Panc1 (cell line): ENCODE measurements at regions not wholly inside any gene's neighbourhood (a gene's known extent, or its start where the extent isn't known, plus 50 kb on each side); places are given as distances from the start of the nearest gene placed in this dataset.

Experiments used
- ATAC-seq: fragments of 200-7000 bp; cut with Tn5 transposase; 2 replicates; pipeline ENCODE4 v1.9.1; 2020; ENCODE audit warnings: mild to moderate bottlenecking, moderate library complexity
- BruUV-seq: library from RNA; stranded (reverse); fragments of 400-500 nt; replicated peaks from 2 replicates; lab custom pipeline; 2021; lab: Mats Ljungman, UMichigan
- CTCF ChIA-PET: fragments of 300-600 bp; sonication (Branson Sonifier 250); formaldehyde crosslinking; loops from one replicate; lab custom pipeline; 2022; ENCODE audit warnings: antibody characterized with exemption; lab: Charles Lee
- POLR2A ChIA-PET: fragments of 300-600 bp; sonication (Branson Sonifier 250); formaldehyde crosslinking; loops from one replicate; lab custom pipeline; 2022; ENCODE audit warnings: antibody characterized with exemption; lab: Charles Lee
- DNase-seq: peaks from one replicate; pipeline ENCODE4 v3.0.0-alpha.2; 2010; ENCODE audit warnings: low read depth, low spot score
- H3K27ac ChIP-seq: 2 replicates; pipeline ENCODE4 v1.5.1; 2011; ENCODE audit warnings: mild to moderate bottlenecking, low read length, inconsistent platforms
- H3K27me3 ChIP-seq: fragments of 200-500 bp; sonication (Bioruptor generic); 2 replicates; pipeline ENCODE4 v1.6.0; 2014; ENCODE audit warnings: low read length, inconsistent platforms; ENCODE audit not compliant: control insufficient read depth, insufficient read depth
- H3K36me3 ChIP-seq: fragments of 200-500 bp; sonication (Bioruptor generic); 2 replicates; pipeline ENCODE4 v1.5.1; 2014; ENCODE audit warnings: inconsistent platforms, mild to moderate bottlenecking, low read length, moderate library complexity; ENCODE audit not compliant: control insufficient read depth, insufficient read depth
- H3K4me1 ChIP-seq: 2 replicates; pipeline ENCODE4 v1.5.1; 2011; ENCODE audit warnings: inconsistent platforms, mild to moderate bottlenecking, low read length, moderate library complexity; ENCODE audit not compliant: control insufficient read depth, insufficient read depth
- H3K4me3 ChIP-seq, 2 experiments: 2 replicates each; pipeline ENCODE4 v1.5.1; 2011 to 2012; ENCODE audit warnings: low read depth in 2 of 2, low read length in 2 of 2, mild to moderate bottlenecking in 2 of 2, inconsistent platforms in 1 of 2, moderate library complexity in 1 of 2
- H3K9me3 ChIP-seq: fragments of 200-500 bp; sonication (Bioruptor generic); 2 replicates; pipeline ENCODE4 v1.5.1; 2014; ENCODE audit warnings: low read depth, mild to moderate bottlenecking, inconsistent platforms, low read length, moderate library complexity; ENCODE audit not compliant: control insufficient read depth, insufficient read depth
- POLR2AphosphoS5 ChIP-seq: IDR thresholded peaks from 2 replicates; pipeline ENCODE4 v1.6.1; 2012; ENCODE audit warnings: mild to moderate bottlenecking, low read depth, low read length, moderate library complexity
- SIN3A ChIP-seq: IDR thresholded peaks from 2 replicates; pipeline ENCODE4 v1.6.1; 2012; ENCODE audit warnings: low read depth, mild to moderate bottlenecking, low read length, moderate library complexity, borderline replicate concordance; ENCODE audit not compliant: insufficient read depth
- TCF7L2 ChIP-seq: IDR thresholded peaks from 2 replicates; pipeline ENCODE4 v1.6.1; 2011; ENCODE audit warnings: mild to moderate bottlenecking, low read depth, low read length, inconsistent platforms
- in situ Hi-C: cut with HindIII; loops from 2 replicates; pipeline ENCODE4 v1.10.0; 2016; ENCODE audit warnings: low sequenced_read_pairs, low pct_unique_long_range_greater_than_20kb
- intact Hi-C: fragments of 100-400 bp; cut with micrococcal nuclease; formaldehyde crosslinking; loops from one replicate; pipeline ENCODE4 v1.10.0; 2022; ENCODE audit not compliant: unreplicated experiment
- TF ChIP-seq, protein P1 (sequence below), 2 experiments: IDR thresholded peaks; 2 replicates each; pipeline ENCODE4 v1.6.1; 2011 to 2012; ENCODE audit warnings: low read depth in 2 of 2, control low read depth in 1 of 2, low read length in 1 of 2, mild to moderate bottlenecking in 1 of 2, moderate library complexity in 1 of 2; ENCODE audit not compliant: insufficient read depth in 1 of 2
- TF ChIP-seq, protein P2 (sequence below): fragments of 450-650 bp; IDR thresholded peaks from 2 replicates; pipeline ENCODE4 v1.5.1; 2017; ENCODE audit warnings: mild to moderate bottlenecking

DNA sequence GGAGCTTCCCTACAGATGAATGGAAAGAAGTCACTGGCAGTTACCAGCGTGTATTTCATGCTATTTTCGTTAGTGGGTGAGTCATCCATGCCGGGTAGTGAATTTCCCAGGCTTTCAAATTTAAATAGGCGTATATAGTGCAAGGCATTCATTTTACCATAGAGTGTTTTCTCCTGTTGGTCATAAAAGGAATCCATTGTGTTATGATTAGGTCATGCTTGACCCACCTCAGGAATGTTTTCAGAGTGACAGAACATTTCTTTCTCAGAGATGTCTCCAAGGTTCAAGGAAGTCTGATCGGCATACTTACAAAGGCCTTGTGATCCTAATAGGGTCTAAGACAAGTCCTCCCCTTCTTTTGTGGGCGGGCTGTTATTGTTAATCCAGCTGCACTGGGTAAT, 110.7 kb downstream of the AKR1D1 start:
- ChIA-PET CTCF (no interaction called here), POLR2A (no interaction called here)
- peaks cover 5% of the 10 kb centered on the region; the same call in 1 of the 2 replicates for H3K9me3 ChIP-seq
- in situ Hi-C loops (no loop called here), intact Hi-C loops (no loop called here)
- no peaks in the 10 kb centered on the region for H3K36me3 ChIP-seq
- TF ChIP-seq TCF7L2 (no peak), POLR2AphosphoS5 (no peak), SIN3A (no peak)
- TF ChIP-seq, protein P1, sequence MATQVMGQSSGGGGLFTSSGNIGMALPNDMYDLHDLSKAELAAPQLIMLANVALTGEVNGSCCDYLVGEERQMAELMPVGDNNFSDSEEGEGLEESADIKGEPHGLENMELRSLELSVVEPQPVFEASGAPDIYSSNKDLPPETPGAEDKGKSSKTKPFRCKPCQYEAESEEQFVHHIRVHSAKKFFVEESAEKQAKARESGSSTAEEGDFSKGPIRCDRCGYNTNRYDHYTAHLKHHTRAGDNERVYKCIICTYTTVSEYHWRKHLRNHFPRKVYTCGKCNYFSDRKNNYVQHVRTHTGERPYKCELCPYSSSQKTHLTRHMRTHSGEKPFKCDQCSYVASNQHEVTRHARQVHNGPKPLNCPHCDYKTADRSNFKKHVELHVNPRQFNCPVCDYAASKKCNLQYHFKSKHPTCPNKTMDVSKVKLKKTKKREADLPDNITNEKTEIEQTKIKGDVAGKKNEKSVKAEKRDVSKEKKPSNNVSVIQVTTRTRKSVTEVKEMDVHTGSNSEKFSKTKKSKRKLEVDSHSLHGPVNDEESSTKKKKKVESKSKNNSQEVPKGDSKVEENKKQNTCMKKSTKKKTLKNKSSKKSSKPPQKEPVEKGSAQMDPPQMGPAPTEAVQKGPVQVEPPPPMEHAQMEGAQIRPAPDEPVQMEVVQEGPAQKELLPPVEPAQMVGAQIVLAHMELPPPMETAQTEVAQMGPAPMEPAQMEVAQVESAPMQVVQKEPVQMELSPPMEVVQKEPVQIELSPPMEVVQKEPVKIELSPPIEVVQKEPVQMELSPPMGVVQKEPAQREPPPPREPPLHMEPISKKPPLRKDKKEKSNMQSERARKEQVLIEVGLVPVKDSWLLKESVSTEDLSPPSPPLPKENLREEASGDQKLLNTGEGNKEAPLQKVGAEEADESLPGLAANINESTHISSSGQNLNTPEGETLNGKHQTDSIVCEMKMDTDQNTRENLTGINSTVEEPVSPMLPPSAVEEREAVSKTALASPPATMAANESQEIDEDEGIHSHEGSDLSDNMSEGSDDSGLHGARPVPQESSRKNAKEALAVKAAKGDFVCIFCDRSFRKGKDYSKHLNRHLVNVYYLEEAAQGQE (IDR thresholded peaks at IDR 0.05; ENCODE audit: insufficient read depth in 1 of 2, low read depth in 2 of 2, low read length in 1 of 2) = no peak
- TF ChIP-seq, protein P2, sequence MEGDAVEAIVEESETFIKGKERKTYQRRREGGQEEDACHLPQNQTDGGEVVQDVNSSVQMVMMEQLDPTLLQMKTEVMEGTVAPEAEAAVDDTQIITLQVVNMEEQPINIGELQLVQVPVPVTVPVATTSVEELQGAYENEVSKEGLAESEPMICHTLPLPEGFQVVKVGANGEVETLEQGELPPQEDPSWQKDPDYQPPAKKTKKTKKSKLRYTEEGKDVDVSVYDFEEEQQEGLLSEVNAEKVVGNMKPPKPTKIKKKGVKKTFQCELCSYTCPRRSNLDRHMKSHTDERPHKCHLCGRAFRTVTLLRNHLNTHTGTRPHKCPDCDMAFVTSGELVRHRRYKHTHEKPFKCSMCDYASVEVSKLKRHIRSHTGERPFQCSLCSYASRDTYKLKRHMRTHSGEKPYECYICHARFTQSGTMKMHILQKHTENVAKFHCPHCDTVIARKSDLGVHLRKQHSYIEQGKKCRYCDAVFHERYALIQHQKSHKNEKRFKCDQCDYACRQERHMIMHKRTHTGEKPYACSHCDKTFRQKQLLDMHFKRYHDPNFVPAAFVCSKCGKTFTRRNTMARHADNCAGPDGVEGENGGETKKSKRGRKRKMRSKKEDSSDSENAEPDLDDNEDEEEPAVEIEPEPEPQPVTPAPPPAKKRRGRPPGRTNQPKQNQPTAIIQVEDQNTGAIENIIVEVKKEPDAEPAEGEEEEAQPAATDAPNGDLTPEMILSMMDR = no peak
- no peaks in the 10 kb centered on the region for H3K27me3 ChIP-seq
- no peak overlapping the region for H3K27ac ChIP-seq
- BruUV-seq = no TSS peak
- H3K4me1 ChIP-seq = no peaks in the 10 kb centered on the region
- no peak overlapping the region for H3K4me3 ChIP-seq
- ATAC-seq (no peak), DNase-seq (no peak)

DNA sequence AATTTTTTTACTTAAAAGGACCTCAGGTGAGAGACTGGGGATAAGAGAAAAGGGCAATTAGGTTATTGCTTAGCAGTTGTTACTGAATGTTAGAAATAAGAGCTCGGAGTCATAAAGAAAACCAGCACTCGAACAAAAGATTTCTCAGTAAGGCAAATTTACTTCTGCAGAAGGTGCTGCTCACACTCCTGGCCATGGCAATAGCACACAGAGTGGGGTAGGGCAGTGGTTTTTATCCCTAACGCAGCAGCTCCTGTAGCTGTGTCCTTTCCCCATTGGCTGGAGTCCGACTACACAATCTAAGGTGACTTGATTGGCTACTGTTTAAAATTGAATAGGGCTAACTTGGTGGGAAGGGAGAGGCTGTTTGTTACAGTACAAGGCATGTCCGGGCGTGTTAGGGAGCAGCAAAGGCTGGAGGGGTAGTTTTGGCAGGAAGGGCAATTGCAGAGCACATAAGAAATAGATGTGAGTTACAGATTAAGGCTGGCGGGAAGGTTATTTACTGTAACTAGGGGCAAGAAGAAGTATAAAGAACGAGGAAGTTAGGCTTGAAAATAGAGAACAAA, 112.1 kb downstream of the AKR1D1 start:
- Histone ChIP-seq H3K9me3 (peaks cover 5% of the 10 kb centered on the region; the same call in 1 of the 2 replicates), H3K36me3 (no peaks in the 10 kb centered on the region), H3K4me1 (no peaks in the 10 kb centered on the region), H3K4me3 (no peak overlapping the region), H3K27ac (no peak overlapping the region), H3K27me3 (no peaks in the 10 kb centered on the region)
- BruUV-seq = no TSS peak
- ChIA-PET CTCF (no interaction called here), POLR2A (no interaction called here)
- intact Hi-C loops = no loop called here
- TF ChIP-seq, protein P1 (IDR thresholded peaks at IDR 0.05; ENCODE audit: insufficient read depth in 1 of 2, low read depth in 2 of 2, low read length in 1 of 2) = no peak
- TF ChIP-seq SIN3A (no peak), TCF7L2 (no peak)
- in situ Hi-C loops = no loop called here
- ATAC-seq (no peak), DNase-seq (no peak)
